T follicular helper cell (primary cell): ENCODE measurements at regions not wholly inside any gene's neighbourhood (a gene's known extent, or its start where the extent isn't known, plus 50 kb on each side); places are given as distances from the start of the nearest gene placed in this dataset.
"Not testable (repeated sequence)": the region's sequence is repeated elsewhere in the genome, so short reads cannot be mapped to it uniquely, and the experiment has no call there.

Source experiments
- DNase-seq: peaks from one replicate; pipeline ENCODE4 v3.0.0-alpha.2; 2020; ENCODE audit warnings: low read depth

- no peak for DNase-seq
Observed at GRCh38 chr15:26081758-26082220, 218.7 kb upstream of the ATP10A start.

- no peak for DNase-seq
Observed at GRCh38 chr15:26075770-26076169, 212.6 kb upstream of the ATP10A start.

- no peak for DNase-seq
Observed at GRCh38 chr15:26073430-26074333, 210.6 kb upstream of the ATP10A start.

GRCh38 chr15:26070095-26070532 is 207.0 kb upstream of the ATP10A start:
- DNase-seq = no peak

- DNase-seq = no peak
Observed at GRCh38 chr15:26069231-26069641, 206.1 kb upstream of the ATP10A start.

- DNase-seq = no peak
Observed at GRCh38 chr15:26066896-26067295, 203.8 kb upstream of the ATP10A start.

GRCh38 chr15:26065723-26066122 is 202.6 kb upstream of the ATP10A start:
- no peak for DNase-seq

GRCh38 chr15:26061248-26061647 is 198.1 kb upstream of the ATP10A start:
- no peak for DNase-seq

- not testable (repeated sequence) for DNase-seq
Observed at GRCh38 chr15:26056766-26057165, 193.6 kb upstream of the ATP10A start.

- no peak for DNase-seq
Observed at GRCh38 chr15:26051761-26052675, 188.9 kb upstream of the ATP10A start.

GRCh38 chr15:26050984-26051383 is 187.9 kb upstream of the ATP10A start:
- DNase-seq = no peak

GRCh38 chr15:26049900-26050657 is 187.0 kb upstream of the ATP10A start:
- DNase-seq = no peak

- DNase-seq = no peak
Observed at GRCh38 chr15:26048669-26049068, 185.5 kb upstream of the ATP10A start.

- no peak for DNase-seq
Observed at GRCh38 chr15:26045516-26045915, 182.4 kb upstream of the ATP10A start.

GRCh38 chr15:26043018-26043417 is 179.9 kb upstream of the ATP10A start:
- no peak for DNase-seq

GRCh38 chr15:26038693-26039092 is 175.6 kb upstream of the ATP10A start:
- no peak for DNase-seq

GRCh38 chr15:26037369-26037768 is 174.2 kb upstream of the ATP10A start:
- no peak for DNase-seq

- no peak for DNase-seq
Observed at GRCh38 chr15:26033493-26033892, 170.4 kb upstream of the ATP10A start.

GRCh38 chr15:26032162-26032846 is 169.2 kb upstream of the ATP10A start:
- no peak for DNase-seq

- not testable (repeated sequence) for DNase-seq
Observed at GRCh38 chr15:26029586-26029985, 166.5 kb upstream of the ATP10A start.

GRCh38 chr15:26029146-26029545 is 166.0 kb upstream of the ATP10A start:
- DNase-seq = no peak
